ENCODE measurements at regions not wholly inside any gene's neighbourhood (a gene's known extent, or its start where the extent isn't known, plus 50 kb on each side); places are given as distances from the start of the nearest gene placed in this dataset.

DNA sequence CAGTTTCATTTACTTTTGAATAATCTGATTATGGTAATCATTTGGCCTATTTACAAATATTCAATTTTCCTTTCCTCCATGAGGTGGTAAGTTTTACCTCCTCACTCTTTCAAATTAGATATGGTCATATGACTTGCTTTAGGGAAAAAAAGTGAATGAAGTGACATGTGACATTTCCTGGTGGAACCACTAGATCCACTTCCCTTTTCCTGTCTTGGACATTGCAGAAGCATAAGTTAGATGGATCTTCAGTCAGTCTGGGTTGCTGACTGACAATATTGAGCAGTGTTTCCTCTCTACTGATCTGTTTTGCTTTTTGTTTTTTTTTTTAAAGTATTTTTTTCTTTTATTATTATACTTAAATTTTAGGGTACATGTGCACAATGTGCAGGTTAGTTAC lies 481.1 kb upstream of the PTBP2 start:
- no peaks in the 10 kb centered on the region for H3K4me1 ChIP-seq

DNA sequence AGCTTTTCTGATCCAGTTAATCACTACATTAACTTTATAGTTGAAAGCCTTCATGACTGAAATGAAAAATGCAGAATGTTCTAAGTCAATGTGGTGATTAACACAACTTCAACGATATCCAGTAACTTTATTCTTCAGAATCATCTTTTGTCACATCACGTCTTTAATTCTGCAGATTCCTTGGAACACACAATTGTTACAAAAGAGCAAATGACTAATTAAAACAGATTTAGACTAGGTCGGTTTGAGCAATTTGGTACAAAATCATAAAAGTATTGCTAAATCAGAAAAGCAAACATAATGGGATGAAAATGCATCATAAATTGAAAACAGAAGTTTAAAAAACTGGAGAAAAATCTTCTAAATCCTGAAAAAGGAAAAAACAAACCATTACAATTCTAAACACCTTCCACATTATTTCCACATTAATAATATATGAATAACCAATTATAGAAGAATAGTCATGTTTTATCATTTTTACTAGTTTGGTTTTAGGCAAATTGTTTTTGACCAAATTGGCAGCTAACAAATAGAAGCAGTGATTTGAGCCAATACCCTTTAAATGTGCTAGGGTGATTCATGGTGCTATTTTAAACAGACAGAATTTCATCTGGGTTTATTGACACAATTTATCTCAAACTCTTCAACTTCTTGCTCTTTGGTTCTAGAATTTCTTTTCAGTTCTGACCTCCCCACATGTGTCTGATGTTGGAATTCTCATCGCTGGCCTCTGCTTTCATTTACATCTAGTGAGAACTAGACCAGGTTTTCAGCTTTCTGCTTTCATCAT lies 468.1 kb upstream of the PTBP2 start:
- TF ChIP-seq, protein P1, sequence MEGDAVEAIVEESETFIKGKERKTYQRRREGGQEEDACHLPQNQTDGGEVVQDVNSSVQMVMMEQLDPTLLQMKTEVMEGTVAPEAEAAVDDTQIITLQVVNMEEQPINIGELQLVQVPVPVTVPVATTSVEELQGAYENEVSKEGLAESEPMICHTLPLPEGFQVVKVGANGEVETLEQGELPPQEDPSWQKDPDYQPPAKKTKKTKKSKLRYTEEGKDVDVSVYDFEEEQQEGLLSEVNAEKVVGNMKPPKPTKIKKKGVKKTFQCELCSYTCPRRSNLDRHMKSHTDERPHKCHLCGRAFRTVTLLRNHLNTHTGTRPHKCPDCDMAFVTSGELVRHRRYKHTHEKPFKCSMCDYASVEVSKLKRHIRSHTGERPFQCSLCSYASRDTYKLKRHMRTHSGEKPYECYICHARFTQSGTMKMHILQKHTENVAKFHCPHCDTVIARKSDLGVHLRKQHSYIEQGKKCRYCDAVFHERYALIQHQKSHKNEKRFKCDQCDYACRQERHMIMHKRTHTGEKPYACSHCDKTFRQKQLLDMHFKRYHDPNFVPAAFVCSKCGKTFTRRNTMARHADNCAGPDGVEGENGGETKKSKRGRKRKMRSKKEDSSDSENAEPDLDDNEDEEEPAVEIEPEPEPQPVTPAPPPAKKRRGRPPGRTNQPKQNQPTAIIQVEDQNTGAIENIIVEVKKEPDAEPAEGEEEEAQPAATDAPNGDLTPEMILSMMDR (IDR thresholded peaks at IDR 0.05) = no peak
- TF ChIP-seq POLR2A (IDR thresholded peaks at IDR 0.05) = no peak
- no peaks in the 10 kb centered on the region for H3K9me3 ChIP-seq
- no peak overlapping the region for H3K4me3 ChIP-seq (replicated peaks in 1 of 3)
- intact Hi-C loops (cut with DNase I) = no loop called here
- no peak for DNase-seq
- no peaks in the 10 kb centered on the region for H3K27me3 ChIP-seq
- 72 to 74% methylated on average over 4 of the region's 4 CpGs for WGBS, 2 donors
- no peaks in the 10 kb centered on the region for H3K36me3 ChIP-seq
- H3K27ac ChIP-seq = no peak overlapping the region
- no peaks in the 10 kb centered on the region for H3K4me1 ChIP-seq

More for the DNA sequence above, 481.1 kb upstream of the PTBP2 start:
- Histone ChIP-seq H3K9me3 (no peaks in the 10 kb centered on the region), H3K4me3 (replicated peaks in 1 of 3) (no peak overlapping the region), H3K36me3 (no peaks in the 10 kb centered on the region), H3K27me3 (no peaks in the 10 kb centered on the region), H3K27ac (no peak overlapping the region)
- no peak for DNase-seq
- TF ChIP-seq POLR2A (IDR thresholded peaks at IDR 0.05) = no peak
- TF ChIP-seq, protein P1 (IDR thresholded peaks at IDR 0.05) = no peak
- intact Hi-C loops (cut with DNase I) = no loop called here

DNA sequence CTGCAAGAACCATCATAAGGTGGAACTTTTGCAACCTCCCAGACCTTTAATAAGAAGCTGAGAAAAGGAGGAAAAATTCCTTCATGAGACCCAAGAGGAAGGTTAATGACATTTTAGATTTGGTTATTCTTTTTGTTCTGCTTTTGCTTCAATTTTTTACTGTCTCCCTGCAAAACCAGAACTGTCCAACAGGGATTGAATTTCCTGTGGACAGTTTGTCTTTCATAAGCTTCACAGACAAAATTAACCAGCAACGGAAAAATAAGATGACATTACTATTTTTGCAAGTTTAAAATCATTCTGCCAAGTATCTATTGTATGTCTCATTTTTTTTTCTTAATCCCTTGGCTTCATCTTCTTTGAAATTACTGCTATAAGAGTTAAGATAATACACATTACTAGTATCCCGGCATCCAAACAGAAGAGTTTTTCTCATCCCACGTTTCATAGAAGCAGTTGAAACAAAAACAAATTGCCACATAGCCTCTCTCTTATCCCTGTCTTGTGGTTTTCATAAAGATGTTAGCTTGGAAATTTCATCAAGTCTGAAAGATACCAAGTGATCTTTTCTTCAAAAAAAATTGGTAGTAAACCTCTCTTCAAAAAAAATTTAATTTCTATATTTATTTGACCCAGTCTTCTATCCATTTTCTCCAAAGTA lies 465.3 kb upstream of the PTBP2 start:
- DNase-seq = no peak
- H3K27me3 ChIP-seq = no peaks in the 10 kb centered on the region
- no peaks in the 10 kb centered on the region for H3K9me3 ChIP-seq
- H3K4me3 ChIP-seq (replicated peaks in 1 of 3) = no peak overlapping the region
- WGBS, 2 donors = 59 to 61% methylated on average over 3 of the region's 3 CpGs
- no peaks in the 10 kb centered on the region for H3K4me1 ChIP-seq
- intact Hi-C loops (cut with DNase I) = no loop called here
- H3K36me3 ChIP-seq = no peaks in the 10 kb centered on the region
- TF ChIP-seq, protein P1 (IDR thresholded peaks at IDR 0.05) = no peak
- TF ChIP-seq POLR2A (IDR thresholded peaks at IDR 0.05) = no peak
- no peak overlapping the region for H3K27ac ChIP-seq

DNA sequence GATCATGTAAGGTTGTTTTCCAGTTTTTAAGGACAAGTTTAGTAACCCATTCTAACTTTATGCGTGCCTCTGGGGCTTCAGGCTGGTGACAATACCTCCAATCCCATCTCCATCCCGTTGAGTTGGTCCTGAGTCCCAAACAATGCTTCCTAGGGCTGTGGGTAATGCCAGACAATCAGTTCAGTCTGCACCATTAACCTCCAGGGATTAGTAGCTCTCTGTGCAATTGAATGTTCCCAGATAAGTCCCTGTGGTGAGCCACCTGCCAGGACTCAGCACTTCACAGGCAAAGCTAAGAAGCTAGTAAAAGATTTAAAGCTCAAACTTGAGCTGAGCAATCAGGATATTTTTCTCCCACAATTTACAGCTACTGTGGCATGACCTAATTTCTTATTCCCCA lies 462.2 kb upstream of the PTBP2 start:
- TF ChIP-seq POLR2A (IDR thresholded peaks at IDR 0.05) = no peak
- TF ChIP-seq, protein P1 (IDR thresholded peaks at IDR 0.05) = no peak

DNA sequence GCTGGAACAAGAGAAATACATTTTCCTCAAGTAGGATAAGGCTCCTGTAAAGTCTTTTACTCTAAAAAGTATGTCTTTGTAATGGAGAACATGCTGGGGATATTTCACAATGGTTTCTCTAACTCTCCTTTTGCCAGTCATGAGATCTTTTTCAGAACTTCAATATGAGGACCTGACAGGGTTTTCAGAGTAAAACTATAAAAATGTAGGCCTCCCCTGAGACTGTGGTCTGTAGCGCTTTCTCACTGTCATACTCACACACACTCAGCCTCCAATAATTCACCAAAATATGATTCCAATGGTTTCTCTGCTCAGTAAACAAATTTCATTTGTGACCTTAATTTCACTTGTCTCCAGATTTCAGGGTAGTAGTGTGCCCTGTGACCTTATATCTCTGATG lies 440.1 kb upstream of the PTBP2 start:
- Histone ChIP-seq H3K27ac (no peak overlapping the region), H3K9me3 (no peaks in the 10 kb centered on the region), H3K27me3 (no peaks in the 10 kb centered on the region), H3K4me1 (no peaks in the 10 kb centered on the region), H3K36me3 (no peaks in the 10 kb centered on the region), H3K4me3 (replicated peaks in 1 of 3) (no peak overlapping the region)
- TF ChIP-seq POLR2A (IDR thresholded peaks at IDR 0.05) = no peak
- TF ChIP-seq, protein P1 (IDR thresholded peaks at IDR 0.05) = no peak
- DNase-seq = no peak
- WGBS, 2 donors = 88 to 100% methylated on average over 1 of the region's 1 CpG
- intact Hi-C loops (cut with DNase I) = no loop called here

More for the DNA sequence above, 462.2 kb upstream of the PTBP2 start:
- Histone ChIP-seq H3K4me3 (replicated peaks in 1 of 3) (no peak overlapping the region), H3K27me3 (no peaks in the 10 kb centered on the region), H3K9me3 (no peaks in the 10 kb centered on the region), H3K36me3 (no peaks in the 10 kb centered on the region), H3K27ac (no peak overlapping the region), H3K4me1 (no peaks in the 10 kb centered on the region)
- intact Hi-C loops (cut with DNase I) = no loop called here
- DNase-seq = no peak
- 37 to 43% methylated on average over 2 of the region's 2 CpGs for WGBS, 2 donors

Measured in thyroid gland (tissue), 4 donors.